ENCODE measurements at regions not wholly inside any gene's neighbourhood (a gene's known extent, or its start where the extent isn't known, plus 50 kb on each side); places are given as distances from the start of the nearest gene placed in this dataset.

GRCh38 chr2:226435146-226435545 lies 364.5 kb downstream of the IRS1 start:
- Histone ChIP-seq H3T11ph (ENCODE audit: low read length) (no peak overlapping the region), H3K27ac (ENCODE audit: insufficient read length, low read depth, low read length) (no peak overlapping the region), H3K27me3 (ENCODE audit: insufficient read depth, low read length) (no peaks in the 10 kb centered on the region), H2BK5ac (ENCODE audit: insufficient read length, low read length) (no peak overlapping the region), H3K14ac (ENCODE audit: insufficient read depth, low read length) (no peak overlapping the region), H2BK12ac (ENCODE audit: insufficient read length, low read depth, low read length) (no peak overlapping the region), H3K4ac (ENCODE audit: low read depth, low read length) (no peak overlapping the region), H4K91ac (ENCODE audit: insufficient read length, low read depth, low read length) (no peak overlapping the region), H2BK120ac (ENCODE audit: low read depth, low read length, poor library complexity, severe bottlenecking) (no peak overlapping the region), H2BK15ac (ENCODE audit: low read depth, low read length) (no peak overlapping the region), H2AFZ (ENCODE audit: low read length) (no peak overlapping the region), H4K20me1 (ENCODE audit: control insufficient read depth, insufficient read depth, insufficient read length) (no peaks in the 10 kb centered on the region), H3K23me2 (ENCODE audit: insufficient read length, low read depth, low read length, poor library complexity, severe bottlenecking) (no peaks in the 10 kb centered on the region), H3K4me1 (ENCODE audit: insufficient read depth, low read length) (no peaks in the 10 kb centered on the region; the same call in 1 of the 2 replicates), H3K79me2 (ENCODE audit: insufficient read depth, low read length) (no peaks in the 10 kb centered on the region), H3K23ac (ENCODE audit: insufficient read length, low read depth, low read length) (no peak overlapping the region), H3K9ac (ENCODE audit: extremely low read depth, insufficient read length, low read length) (no peak overlapping the region), H2BK20ac (ENCODE audit: low read depth, low read length, poor library complexity, severe bottlenecking) (no peak overlapping the region), H4K5ac (ENCODE audit: insufficient read length, low read depth, low read length) (no peak overlapping the region), H3K9me3 (ENCODE audit: control insufficient read depth, low read depth, low read length) (no peaks in the 10 kb centered on the region), H3K4me2 (ENCODE audit: insufficient read depth, insufficient read length, low read length) (no peak overlapping the region), H3K79me1 (ENCODE audit: insufficient read depth, low read depth, low read length, poor library complexity, severe bottlenecking) (no peaks in the 10 kb centered on the region), H3K18ac (ENCODE audit: insufficient read length, low read depth, low read length) (no peak overlapping the region), H2AK5ac (ENCODE audit: insufficient read length, low read length) (no peak overlapping the region), H3K56ac (ENCODE audit: insufficient read length, low read depth, low read length) (no peak overlapping the region), H4K8ac (replicated peaks; ENCODE audit: insufficient read length, low read depth, low read length) (no peak overlapping the region)
- WGBS (ENCODE audit: extremely low coverage, insufficient read length, low lambda C conversion rate) = no CpG with 5 or more reads among the region's 5 CpGs
- DNase-seq = no peak
- Mint-ChIP-seq H3K27ac (no peak overlapping the region), H3K36me3 (ENCODE audit: insufficient read depth in 1 of 3, low read depth in 3 of 3) (no peaks in the 10 kb centered on the region), H3K4me3 (no peak overlapping the region), H3K4me1 (peaks cover 10 to 21% of the 10 kb centered on the region in 2 experiments), H3K27me3 (ENCODE audit: low read depth) (no peaks in the 10 kb centered on the region), H3K9me3 (no peaks in the 10 kb centered on the region)
- TF ChIP-seq CTCF (conservative IDR thresholded peaks at IDR 0.05) = no peak

All from H9 (cell line).